Astrocyte (in vitro differentiated cells and primary cell): ENCODE measurements at regions not wholly inside any gene's neighbourhood (a gene's known extent, or its start where the extent isn't known, plus 50 kb on each side); places are given as distances from the start of the nearest gene placed in this dataset.

Experiments
- CTCF ChIP-seq: IDR thresholded peaks from 2 replicates; pipeline ENCODE4 v1.5.1; 2011; ENCODE audit warnings: low read depth, mild to moderate bottlenecking, inconsistent platforms, low read length, moderate library complexity; ENCODE audit not compliant: insufficient read depth
- EZH2 ChIP-seq: IDR thresholded peaks from 2 replicates; pipeline ENCODE4 v1.6.1; 2012; ENCODE audit warnings: mild to moderate bottlenecking, low read length, inconsistent platforms; ENCODE audit not compliant: insufficient read depth

GRCh38 chr5:165837286-165837685 lies 2331.9 kb downstream of the MAT2B start:
- no peak for TF ChIP-seq CTCF
- no peak for TF ChIP-seq EZH2
